ENCODE measurements at regions not wholly inside any gene's neighbourhood (a gene's known extent, or its start where the extent isn't known, plus 50 kb on each side); places are given as distances from the start of the nearest gene placed in this dataset.
A peak's percentile ranks its signal among the peaks of the same experiment; 100 is the strongest.

DNA sequence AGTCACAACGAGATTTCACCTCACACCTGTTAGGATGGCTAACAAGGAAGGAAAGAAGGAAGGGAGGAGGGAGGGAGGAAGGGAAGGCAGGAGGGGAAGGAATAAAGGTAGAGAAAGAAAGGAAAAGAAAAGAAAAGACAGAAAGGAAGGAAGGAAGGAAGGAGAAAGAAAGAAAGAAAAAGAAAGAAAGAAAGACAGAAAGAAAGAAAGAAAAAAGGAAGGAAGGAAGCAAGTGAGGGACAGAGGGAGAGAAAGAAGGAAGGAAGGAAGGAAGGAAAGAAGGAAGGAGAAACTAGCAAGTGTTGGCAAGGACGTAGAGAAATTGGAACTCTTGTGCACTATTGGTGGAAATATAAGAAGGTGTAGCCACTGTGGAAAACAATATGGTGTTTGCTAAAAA, 52.2 kb downstream of the CCDC185 start:
- DNase-seq = no peak

- no peak for DNase-seq
Measured at GRCh38 chr1:223453902-223454301, 60.7 kb downstream of the CCDC185 start.

- DNase-seq = no peak
Measured at GRCh38 chr1:223454959-223455358, 61.7 kb downstream of the CCDC185 start.

DNA sequence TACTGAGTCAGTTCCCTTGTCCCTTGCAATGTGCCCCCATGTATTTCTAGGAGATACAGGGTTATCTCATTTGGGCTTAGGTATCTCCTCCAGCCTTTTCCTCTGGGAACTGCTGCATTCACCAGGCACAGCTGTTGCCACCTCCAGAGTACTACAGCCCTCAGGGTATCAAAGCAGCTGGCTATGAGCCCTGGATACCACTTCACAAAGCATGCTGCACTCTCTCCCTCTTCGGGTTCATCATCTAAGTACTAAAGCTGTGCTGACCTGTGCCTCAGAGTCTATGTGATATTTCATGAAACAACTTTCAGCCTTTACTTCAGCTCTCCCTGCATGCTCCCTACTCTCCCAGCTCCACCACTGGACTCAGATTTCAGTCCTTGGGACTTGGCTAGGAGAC, 62.3 kb downstream of the CCDC185 start:
- no peak for DNase-seq

DNA sequence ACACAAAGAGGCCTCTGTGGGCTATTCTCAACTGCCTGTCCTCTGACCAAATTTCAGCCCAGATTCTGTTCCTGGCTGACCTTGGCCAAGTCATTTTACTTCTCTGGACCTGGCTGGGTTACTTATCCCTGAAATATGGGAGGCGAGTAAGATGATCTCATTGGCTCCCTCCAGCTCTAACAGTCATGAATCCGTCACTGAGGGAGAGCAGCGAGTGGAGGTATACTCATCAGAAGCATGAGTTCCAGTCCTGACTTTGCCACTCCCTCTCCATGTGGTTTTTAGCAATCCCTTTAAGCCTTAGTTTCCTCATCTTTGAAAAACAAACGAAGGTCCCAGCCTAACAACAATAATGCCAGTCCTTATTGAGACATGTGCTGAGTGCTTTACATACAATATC, 63.5 kb downstream of the CCDC185 start:
- DNase-seq = no peak

- no peak for DNase-seq
Measured at GRCh38 chr1:223460566-223461189, 67.5 kb downstream of the CCDC185 start.

DNA sequence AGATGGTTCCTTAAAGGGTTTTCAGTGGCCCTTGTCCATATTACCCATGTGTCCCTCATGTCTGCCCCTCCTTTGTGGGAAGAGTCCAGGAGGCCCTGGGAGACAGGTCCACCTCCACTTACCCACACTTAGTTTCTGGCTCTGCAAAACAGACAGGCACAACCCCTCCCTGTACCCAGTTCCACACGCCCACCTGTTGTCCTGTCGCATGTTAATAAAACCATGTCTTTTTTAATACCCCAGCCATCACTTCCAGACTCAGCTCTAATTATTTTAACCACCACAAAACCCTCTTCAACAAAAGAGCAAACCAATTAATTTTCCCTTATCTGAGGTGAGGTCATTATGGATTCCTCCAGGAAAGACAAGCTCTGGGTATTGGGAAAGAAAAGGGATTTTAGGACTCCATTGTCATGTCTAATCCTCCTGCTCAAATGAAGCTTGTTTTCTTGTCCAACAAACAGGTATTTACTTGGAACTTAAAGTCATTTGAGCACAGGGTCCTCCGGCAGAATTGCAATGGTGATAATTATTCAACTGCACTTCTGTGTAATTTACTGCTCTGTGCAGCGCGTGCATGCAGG, 68.9 kb downstream of the CCDC185 start:
- DNase-seq = no peak

DNA sequence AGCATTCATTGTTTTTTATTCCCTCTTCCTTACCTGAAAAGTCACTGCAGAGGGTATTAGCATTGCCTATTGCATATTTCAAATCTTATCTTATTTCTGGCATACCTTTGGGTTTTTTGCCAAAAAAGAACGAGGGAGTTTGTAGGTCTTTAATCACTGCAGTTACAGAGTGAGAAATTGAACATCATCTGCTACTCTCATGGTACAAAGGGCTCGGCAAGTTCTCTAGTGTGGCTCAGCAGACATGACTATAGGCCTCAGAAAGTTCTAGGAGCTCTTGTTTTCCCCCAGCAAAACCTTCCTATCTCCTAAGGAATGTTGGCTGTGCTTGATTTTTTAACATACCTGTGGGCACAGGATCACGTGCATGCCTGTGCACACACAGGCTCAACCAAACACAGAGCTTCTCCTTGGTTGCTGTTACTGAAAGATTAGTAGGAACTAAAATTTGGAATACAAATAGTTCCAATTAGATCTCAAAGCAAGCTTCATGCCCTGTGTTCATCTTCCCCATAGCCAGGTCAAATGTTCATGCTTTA, 69.7 kb downstream of the CCDC185 start:
- DNase-seq = no peak

DNA sequence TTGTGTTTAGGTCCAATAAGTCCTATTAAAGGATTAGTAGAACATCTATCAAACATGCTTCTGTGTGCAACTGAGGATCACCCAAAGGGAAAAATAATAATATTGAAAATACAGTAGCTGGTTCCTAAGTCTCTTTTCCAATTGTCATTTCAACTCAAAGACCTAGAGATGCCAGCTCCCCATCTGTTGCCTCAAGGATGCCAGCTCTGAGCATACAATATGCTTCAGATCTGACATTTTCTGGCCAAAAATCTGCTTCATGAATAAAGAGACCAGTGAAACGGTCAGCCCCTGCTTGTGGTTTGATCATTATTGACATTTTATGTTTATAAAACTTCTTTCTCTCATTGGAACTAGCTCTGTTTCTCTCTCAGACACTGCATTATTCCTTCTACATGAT, 72.9 kb downstream of the CCDC185 start:
- DNase-seq = no peak

- DNase-seq = no peak
Measured at GRCh38 chr1:223471566-223471965, 78.4 kb downstream of the CCDC185 start.

GRCh38 chr1:223472057-223472456, 78.8 kb downstream of the CCDC185 start:
- DNase-seq = no peak

DNA sequence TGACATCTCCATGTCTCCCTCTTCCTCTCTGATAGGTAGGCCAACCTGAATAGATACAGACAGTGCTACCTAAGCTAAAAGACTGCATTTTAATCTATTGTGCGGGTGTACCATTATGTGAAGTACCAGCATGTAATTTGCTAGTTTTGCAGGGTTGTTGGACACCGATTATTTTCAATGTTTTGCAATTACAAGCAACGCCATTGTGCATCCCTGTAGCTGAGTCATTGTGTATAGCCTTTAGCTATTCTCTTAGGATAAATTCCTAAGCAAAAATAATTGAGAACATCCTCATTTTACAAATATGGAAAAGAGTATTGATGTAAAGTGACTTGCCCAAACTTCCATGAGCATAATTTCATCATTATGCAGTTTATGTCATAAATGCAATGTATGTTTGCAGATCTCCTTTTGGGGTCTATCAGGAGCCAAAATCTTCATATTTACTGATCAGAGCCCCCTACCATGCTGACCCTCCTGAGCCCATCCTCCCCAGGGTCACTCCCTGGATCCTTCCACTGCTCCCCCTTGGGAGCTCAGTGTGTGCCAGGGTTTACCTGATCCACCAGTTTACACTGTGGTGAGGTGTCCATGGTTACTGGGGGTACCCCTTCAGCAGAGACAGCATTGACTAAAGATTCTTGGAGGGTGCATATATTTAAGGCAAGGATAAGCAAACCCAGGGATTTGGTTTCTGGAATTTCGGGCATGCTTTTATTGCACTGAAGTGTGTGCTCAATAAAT, 80.6 kb downstream of the CCDC185 start:
- DNase-seq = no peak

- no peak for DNase-seq
Measured at GRCh38 chr1:223474804-223475203, 81.6 kb downstream of the CCDC185 start.

GRCh38 chr1:223477456-223477855, 84.2 kb downstream of the CCDC185 start:
- no peak for DNase-seq

GRCh38 chr1:223478606-223479005, 85.4 kb downstream of the CCDC185 start:
- DNase-seq = no peak

GRCh38 chr1:223479261-223479660, 86.0 kb downstream of the CCDC185 start:
- DNase-seq = no peak

DNA sequence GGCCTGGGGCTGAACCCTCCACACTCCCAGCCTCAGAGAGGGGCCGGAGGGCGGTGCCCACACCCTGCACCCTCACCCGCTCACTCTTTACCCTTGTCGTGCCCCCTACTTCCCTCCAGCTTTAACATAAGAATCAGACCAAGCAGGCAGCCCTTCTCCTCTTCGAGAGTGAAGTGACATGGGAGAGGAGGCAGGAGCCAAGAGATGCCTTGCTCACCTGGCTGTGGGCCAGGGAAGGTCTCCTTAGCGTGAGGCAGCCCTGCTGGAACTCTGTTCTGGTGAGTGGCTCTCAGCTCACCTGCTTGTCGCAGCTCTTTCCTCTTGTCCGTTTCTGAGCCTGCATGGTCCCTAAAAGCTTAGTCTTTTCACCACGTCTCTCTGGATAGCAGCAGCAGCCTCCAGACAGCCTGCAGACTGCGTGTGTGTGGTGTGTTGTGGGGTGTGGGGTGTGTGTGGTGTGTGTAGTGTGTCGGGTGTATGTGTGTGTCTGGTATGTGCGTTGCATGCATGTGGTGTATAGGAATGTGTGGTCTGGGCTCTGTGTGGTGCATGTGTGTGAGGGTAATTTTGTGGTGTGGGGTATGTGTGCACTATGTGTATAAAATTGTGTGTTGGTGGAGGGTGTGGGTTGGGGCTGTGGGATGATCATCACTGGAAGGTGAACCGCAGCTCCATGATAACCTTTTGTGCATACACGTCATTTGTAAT, 86.7 kb downstream of the CCDC185 start:
- no peak for DNase-seq

DNA sequence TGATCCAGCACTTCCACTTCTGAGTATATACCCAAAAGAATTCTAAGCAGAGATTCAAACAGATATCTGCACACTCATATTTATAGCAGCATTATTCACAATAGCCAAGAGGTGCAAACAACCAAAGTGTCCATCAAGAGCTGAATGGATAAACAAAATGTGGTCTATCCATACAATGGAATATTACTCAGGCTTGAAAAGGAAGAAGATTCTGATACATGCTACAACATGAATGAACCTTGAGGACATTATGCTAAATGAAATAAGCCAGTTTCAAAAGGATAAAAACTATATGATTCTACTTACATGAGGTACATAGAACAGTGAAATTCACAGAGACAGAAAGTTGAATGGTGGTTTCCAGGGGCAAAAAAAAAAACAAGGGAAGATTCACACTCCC, 88.9 kb downstream of the CCDC185 start:
- no peak for DNase-seq

GRCh38 chr1:223482766-223483165, 89.6 kb downstream of the CCDC185 start:
- no peak for DNase-seq

DNA sequence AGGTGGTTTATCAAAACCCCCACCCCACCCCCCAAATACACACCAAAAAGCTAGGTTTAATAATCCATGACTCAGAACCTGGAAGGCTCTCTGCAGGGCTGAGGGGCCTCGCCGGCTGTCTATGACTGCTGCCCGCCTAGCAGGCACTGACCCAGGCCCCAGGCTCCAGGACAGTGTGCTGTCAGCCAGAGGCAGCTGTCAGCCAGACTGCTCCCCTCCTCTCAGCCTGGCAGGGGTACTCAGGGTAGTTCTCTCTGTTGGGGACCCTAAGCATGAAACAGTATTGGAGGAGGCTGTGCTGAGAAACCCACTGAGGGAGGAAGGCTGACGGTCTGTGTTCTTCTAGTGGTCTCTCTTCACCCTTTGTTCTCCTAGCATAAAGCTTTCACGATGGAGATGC, 90.3 kb downstream of the CCDC185 start:
- DNase-seq = no peak

DNA sequence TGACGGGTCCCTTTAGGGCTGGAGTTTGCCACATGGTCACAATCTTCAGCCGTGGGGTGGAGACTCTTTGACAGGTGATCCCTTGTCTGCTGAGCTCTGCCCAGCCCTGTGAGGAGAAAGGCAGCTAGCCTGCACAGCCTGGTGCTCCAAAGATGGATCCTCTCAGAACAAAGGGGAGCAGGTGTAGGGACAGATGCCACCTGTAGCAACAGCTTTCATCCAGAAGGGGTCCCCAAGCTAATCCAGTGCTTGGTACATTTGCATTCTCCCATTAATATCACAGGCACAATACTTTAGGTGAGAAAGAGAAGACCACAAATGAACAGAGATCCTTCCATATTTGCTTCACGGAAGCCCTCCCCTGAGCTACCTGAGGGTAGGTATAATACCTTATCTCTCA, 93.2 kb downstream of the CCDC185 start:
- peak; percentile 29 for DNase-seq

- DNase-seq = no peak
Measured at GRCh38 chr1:223486932-223487886, 94.0 kb downstream of the CCDC185 start.
